HS-27A (cell line): ENCODE measurements at regions not wholly inside any gene's neighbourhood (a gene's known extent, or its start where the extent isn't known, plus 50 kb on each side); places are given as distances from the start of the nearest gene placed in this dataset.

Experiments
- DNase-seq: peaks from one replicate; pipeline ENCODE4 v3.0.0-alpha.2; 2012; ENCODE audit warnings: low read depth, missing footprints

DNA sequence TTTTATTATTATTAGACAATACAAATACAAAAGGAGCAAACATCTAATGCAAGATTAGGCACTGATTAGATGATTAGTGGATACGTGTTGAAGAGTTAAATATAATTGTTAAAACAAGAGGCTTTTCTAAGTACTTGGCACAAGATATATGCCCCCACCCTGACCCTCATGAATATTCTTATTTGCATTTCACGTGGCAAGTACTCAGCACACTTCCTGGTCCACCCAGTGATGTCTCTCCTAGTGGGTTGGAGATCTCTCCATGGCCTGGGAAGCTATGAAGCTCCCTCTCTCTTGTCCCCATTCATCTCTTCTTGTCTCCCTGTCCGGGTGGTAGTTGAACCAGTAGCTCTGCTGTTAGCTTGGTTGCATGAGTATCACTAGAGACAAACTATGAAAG lies 375.3 kb downstream of the ADRA2A start:
- DNase-seq = no peak

- DNase-seq = no peak
These were observed 379.1 kb downstream of the ADRA2A start for GRCh38 chr10:111455776-111456426.

DNA sequence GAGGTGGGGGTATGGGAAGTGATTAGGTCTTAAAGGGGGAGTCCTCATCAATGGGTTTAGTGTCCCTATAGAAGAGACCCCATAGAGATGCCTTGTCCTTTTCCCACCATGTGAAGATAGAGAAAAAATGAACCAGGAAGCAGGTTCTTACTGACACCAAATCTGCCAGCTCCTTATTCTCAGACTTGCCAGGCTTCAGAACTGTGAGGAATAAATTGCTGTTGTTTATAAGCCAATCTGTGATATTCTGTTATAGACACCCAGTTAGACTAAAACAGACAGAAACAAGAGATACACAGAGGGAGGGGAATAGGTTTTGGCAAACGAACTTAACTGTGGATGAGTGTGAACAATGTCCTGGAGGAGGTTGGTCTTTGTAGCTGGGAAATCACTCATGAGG lies 381.4 kb downstream of the ADRA2A start:
- DNase-seq = no peak

DNA sequence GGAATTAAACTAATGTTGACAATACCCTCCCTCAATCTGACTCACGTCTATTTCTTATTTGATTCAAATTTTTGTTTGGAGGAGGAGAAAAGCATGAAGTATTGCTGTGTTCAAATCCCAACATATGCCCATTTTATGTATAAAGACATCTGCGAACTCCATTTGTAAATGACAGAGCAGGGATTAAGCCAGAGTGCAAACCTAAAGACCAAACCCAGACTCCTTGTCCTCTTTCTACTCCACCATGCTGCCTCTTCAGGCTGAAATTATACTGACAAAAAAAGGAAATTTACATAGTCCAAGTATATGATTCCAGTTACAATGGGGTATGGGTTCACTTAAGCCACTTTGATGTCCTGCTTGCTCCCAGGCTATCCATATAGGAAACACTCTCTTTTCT lies 383.1 kb downstream of the ADRA2A start:
- DNase-seq = no peak

DNA sequence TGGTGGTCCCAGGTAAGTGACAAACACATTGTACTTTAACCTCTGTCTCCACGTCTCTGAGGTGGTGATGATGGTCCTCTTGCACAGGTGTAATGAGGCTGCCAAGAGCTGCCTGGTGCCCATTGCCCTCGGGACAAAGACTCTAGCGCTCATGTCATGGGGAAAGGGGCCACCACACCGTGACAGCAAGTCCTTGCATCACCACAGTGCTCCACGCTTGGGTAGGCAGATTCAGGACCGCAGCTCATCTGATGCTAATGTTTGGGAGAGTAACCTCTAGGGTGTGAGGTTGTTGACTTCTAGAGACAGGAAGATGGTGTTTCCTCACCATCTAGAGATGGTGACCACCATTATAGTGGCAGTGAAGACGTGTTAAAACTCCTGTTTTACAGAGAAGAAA lies 395.6 kb downstream of the ADRA2A start:
- no peak for DNase-seq

DNA sequence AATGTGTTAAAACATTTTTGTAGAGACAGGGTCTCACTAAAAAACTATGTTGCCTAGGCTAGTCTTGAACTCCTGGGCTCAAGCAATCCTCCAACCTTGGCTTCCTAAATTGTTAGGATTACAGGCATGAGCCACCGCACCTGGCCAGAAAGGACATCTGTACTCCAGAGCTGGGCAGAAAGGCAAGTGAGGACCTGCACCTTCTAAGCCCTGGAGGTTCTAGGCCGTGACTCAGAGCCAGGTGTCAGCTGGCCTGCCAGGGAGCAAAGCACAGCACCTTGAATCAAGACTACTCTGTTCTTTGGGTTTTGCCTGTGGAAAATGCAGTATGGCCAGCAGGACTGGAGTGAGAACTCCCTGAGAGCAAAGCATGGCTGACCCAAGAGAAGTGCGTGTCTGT lies 396.5 kb downstream of the ADRA2A start:
- DNase-seq = no peak

DNA sequence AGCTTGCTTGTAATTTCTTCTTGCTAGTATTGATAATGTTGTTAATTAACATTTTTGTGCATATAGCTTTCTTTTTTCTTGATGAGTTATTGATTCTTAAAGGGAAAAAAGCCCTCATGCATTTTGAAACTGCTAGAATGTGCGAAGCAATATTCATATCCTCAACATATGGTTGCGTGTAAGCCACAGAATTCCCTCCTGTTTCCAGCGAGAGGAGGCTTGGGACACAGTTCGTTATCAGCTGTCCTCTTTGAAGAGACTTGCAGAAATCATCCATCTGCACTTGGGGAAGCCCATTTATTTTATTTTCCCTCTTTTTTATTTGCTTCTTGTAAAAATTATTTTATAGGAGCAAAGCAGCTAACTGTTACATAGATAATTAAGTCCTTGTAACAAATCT lies 398.0 kb downstream of the ADRA2A start:
- DNase-seq = no peak

GRCh38 chr10:111475720-111476119 lies 398.9 kb downstream of the ADRA2A start:
- DNase-seq = no peak

GRCh38 chr10:111478651-111479050 lies 401.8 kb downstream of the ADRA2A start:
- no peak for DNase-seq

GRCh38 chr10:111479966-111480365 lies 403.1 kb downstream of the ADRA2A start:
- DNase-seq = no peak

- DNase-seq = no peak
These were observed 404.5 kb downstream of the ADRA2A start for GRCh38 chr10:111481261-111481826.

DNA sequence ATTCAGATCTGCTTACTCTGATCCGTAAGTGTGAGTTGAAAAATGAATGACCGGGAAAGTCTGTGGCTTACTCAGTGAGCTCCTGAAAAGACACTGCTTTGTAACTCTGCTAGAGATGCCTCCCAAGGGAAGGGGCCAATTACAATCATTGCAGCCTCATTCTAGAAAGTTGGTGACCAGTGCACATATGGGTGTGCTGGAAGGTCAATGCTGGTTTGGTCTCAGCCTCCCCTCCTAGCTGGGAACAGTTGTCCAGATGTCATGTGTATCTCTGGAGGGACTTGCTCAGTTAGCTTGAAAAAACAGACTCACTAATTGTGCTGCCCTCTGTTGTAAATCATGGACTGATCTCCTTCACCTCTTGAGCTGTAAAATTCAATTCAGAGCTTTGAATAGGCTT lies 405.0 kb downstream of the ADRA2A start:
- no peak for DNase-seq

DNA sequence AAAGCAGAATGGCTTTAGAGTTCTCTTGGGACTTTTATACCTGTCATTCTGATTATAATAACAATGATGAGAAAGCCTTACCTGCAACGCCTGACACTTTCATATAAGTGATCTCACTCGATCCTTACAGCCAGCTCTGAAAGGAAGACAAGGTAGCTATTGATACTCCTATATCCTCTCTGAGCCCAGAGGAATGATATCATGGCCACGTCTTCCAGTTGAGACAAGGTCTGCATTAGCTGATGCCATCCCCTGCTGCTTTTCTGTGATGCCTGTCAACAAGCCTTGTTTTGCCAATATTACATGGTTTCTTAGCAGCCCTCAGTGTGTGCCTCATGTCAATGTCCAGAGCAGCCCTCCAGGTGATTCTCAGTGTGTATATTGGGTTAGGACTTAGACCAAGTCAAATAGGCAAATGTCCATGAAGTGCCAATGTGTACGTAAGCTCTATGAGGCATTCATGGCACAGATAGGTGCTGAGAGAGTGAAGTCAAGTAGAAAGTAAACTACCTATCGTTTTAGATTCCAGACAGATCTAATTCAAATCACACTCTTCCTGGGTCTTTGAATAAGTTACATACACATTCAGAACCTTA lies 405.9 kb downstream of the ADRA2A start:
- no peak for DNase-seq

- DNase-seq = no peak
These were observed 408.9 kb downstream of the ADRA2A start for GRCh38 chr10:111485767-111486166.

DNA sequence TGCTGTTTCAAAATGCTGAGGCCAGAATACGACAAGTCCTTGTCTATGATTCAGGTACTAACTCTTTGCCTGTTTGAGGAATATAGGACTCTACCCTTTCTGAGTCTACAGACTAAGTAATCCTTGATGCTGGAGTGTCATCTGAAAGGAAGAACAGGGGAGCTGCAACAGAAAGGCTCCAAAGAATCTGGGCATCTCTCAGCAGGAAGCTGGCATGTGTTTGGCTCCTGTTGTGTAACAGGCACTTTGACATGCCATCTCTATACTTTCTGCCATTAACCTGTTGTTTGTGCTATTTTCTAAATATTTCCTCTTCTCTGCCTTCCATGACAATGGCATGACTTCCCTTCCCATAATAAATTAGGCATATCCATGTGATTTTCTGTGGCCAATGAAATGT lies 409.5 kb downstream of the ADRA2A start:
- DNase-seq = no peak

DNA sequence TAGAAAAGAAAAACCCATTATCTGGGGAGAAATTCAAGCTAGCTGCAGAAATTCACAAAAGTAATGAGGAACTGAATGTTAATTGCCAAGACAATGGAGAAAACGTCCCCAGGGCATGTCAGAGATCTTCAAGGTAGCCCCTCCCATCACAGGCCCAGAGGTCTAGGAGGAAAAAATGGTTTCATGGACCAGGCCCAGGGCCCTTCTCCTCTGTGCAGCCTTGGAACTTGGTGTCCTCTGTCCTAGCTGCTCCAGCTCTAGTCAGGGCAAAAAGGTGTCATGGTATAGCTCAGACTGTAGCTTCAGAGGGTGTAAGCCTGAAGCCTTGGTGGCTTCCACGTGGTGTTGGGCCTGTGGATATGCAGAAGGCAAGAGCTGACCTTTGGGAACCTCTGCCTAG lies 411.8 kb downstream of the ADRA2A start:
- DNase-seq = no peak

- no peak for DNase-seq
These were observed 414.3 kb downstream of the ADRA2A start for GRCh38 chr10:111491154-111491553.

DNA sequence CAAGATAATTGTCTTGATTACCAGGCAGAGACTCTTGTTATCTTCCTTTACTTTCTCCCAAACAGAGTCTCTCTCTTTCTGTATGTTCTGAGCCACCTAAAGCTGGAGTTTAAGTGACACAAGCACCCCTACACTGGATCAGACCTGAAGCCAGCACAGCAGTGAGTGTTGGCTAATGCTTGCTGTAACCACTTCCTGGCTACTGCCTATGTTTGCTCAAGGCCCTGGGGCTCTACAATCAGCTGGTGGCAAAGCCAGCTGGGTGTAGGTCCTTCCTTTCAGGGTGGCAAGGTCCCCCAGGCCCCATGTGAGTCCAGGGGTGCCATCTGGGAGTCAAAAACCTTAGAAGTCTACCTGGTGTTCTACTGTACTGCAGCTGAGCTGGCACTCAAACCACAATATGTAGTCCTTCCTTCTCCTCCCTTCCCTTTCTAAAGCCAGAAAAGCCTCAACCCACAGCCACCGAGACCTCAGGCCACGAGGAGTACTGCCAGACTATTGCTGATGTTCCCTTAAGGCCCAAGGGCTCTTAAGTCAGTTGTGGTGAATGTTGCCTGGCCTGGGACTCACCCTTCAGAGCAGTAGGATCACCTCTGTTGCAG lies 416.3 kb downstream of the ADRA2A start:
- no peak for DNase-seq

- no peak for DNase-seq
These were observed 421.7 kb downstream of the ADRA2A start for GRCh38 chr10:111498560-111498959.

- no peak for DNase-seq
These were observed 427.5 kb downstream of the ADRA2A start for GRCh38 chr10:111504376-111504775.

DNA sequence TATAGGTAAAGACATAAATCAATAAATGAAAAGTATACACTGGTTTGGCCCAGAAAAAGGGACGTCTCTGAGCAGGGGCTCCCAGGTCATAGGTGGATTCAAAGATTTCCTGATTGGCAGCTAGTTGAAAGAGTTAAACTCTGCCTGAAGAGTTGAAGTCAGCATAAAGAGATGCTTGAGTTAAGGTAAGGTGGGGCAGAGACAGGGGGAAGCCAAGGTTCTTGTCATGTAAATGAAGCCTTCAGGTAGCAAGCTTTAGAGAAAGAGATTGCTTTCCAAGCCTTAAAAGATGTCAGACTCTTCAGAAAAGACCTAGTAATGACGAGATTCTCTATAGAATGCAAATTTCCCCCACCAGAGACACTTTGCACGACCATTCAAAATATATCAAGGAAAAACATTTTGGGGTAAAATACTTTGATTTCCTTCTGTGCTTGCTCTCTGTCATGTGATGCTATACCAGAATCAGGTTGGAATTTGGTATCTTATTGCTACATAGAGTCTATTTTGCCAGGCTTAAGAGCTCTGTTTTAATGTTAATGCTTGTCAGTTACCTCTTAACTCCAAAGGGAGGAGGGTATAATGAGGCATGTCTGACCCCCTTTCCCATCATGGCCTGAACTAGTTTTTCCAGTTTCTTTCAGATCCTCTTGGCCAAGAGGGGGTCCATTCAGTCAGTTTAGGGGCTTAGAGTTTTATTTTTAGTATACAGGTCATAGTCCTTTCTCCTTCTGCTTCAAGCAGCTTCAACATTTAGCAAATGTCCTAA lies 429.6 kb downstream of the ADRA2A start:
- no peak for DNase-seq

- no peak for DNase-seq
These were observed 434.9 kb downstream of the ADRA2A start for GRCh38 chr10:111511751-111512150.

DNA sequence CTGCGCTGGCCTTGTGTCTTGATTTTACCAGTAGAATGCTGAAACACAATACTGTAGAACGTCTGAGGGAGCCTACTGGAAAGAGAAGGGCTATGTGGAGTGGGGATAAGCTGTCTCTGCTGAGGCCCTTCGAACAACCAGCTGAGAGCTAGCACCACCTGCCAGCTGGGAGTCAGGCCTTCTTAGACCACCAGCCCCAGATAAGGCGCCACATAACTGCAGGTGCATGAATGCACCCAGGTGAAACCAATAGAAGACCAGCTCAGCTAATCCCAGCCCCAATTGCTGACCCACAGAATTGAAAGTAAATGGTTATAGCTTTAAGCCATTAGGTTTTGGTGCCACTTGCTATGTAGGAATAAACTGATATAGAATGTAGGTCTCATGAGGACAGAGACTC lies 438.4 kb downstream of the ADRA2A start:
- DNase-seq = no peak
